ENCODE measurements at regions not wholly inside any gene's neighbourhood (a gene's known extent, or its start where the extent isn't known, plus 50 kb on each side); places are given as distances from the start of the nearest gene placed in this dataset.

DNA sequence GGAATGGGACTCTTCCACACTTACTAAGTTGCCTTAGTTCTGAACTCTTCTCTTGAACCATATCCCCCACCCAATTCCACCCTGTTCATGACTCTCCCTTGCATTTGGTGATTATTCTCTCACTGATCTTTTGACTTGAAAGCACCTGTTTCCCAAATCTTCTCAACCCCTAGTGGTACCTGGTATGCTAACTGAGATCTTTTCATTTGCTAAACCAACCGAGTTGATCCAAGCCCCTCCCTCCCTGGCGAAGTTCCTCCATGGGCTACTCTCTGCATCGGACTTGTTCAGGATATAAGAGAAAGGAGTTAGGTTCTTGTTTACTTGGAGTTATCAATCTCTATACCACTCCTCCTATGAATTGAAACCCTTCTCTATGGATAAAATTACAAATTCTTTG lies 593.5 kb downstream of the BCL11A start:
- no peaks in the 10 kb centered on the region for H3K36me3 Mint-ChIP-seq (ENCODE audit: low read depth)
- intact Hi-C loops (cut with micrococcal nuclease), result no loop called here
- H3K27ac Mint-ChIP-seq, result no peak overlapping the region
- no peak overlapping the region for H3K4me3 Mint-ChIP-seq (ENCODE audit: low read depth)
- DNase-seq (ENCODE audit: low spot score), result no peak
- no peaks in the 10 kb centered on the region for H3K4me1 Mint-ChIP-seq (ENCODE audit: low read depth)
- no peaks in the 10 kb centered on the region for H3K9me3 Mint-ChIP-seq
- no peaks in the 10 kb centered on the region for H3K27me3 Mint-ChIP-seq (ENCODE audit: low read depth)

GRCh38 chr2:59957504-59957903 lies 596.0 kb downstream of the BCL11A start:
- no peaks in the 10 kb centered on the region for H3K4me1 Mint-ChIP-seq (ENCODE audit: low read depth)
- no peak overlapping the region for H3K4me3 Mint-ChIP-seq (ENCODE audit: low read depth)
- no peak overlapping the region for H3K27ac Mint-ChIP-seq
- no peaks in the 10 kb centered on the region for H3K27me3 Mint-ChIP-seq (ENCODE audit: low read depth)
- no peak for DNase-seq (ENCODE audit: low spot score)
- intact Hi-C loops (cut with micrococcal nuclease), result no loop called here
- H3K36me3 Mint-ChIP-seq (ENCODE audit: low read depth), result no peaks in the 10 kb centered on the region
- no peaks in the 10 kb centered on the region for H3K9me3 Mint-ChIP-seq

DNA sequence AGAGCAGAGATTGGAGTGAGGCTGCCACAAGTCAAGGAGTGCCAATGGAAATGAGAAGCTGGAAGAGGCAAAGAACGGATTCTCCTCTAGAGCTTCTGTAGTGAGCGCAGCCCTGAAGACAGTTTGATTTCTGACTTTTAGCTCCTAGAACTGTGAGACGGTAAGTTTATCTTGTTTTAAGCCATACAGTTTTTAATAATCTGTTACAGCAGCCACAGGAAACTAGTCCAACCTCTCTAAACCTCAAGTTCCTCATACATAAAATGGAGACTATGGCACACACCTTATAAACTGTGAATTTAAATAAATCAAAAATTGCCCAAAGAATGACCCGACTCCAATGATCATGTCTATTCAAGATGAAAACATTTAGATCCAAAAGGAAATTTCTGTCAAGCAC lies 596.5 kb downstream of the BCL11A start:
- Mint-ChIP-seq H3K36me3 (ENCODE audit: low read depth) (no peaks in the 10 kb centered on the region), H3K27me3 (ENCODE audit: low read depth) (no peaks in the 10 kb centered on the region), H3K9me3 (no peaks in the 10 kb centered on the region), H3K4me1 (ENCODE audit: low read depth) (no peaks in the 10 kb centered on the region), H3K27ac (no peak overlapping the region), H3K4me3 (ENCODE audit: low read depth) (no peak overlapping the region)
- intact Hi-C loops (cut with micrococcal nuclease), result no loop called here
- no peak for DNase-seq (ENCODE audit: low spot score)

DNA sequence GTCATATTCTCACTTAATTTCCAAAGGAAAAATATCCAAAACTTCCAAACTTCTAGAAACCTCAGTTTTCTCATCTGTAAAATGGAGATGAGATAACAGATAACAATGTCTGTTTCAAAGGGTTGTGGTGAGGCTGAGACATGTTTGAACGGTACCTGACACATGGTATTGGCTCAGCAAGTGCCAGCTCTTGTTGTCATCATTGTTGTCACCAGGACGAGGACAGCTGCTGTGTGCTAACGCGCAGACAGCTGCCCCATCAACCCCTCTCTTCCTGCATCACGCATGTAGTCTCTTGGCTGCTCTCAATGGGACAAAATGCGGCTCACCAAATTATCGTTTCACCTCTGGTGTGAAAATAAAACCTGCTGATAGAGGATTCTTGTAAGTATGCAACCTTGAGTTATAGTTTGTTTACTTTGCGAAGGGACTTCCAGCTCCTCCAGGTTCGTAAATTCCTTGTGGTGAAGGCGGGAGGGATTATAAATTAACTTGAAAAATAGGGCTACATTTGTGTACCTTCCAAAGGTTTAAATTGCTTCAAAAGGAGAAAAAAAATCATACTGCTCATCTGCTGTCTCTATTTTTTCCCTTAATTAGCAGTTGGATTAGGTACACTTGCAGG lies 605.4 kb downstream of the BCL11A start:
- no peak overlapping the region for H3K4me3 Mint-ChIP-seq (ENCODE audit: low read depth)
- no peaks in the 10 kb centered on the region for H3K27me3 Mint-ChIP-seq (ENCODE audit: low read depth)
- no peaks in the 10 kb centered on the region for H3K36me3 Mint-ChIP-seq (ENCODE audit: low read depth)
- H3K4me1 Mint-ChIP-seq (ENCODE audit: low read depth), result no peaks in the 10 kb centered on the region
- no peaks in the 10 kb centered on the region for H3K9me3 Mint-ChIP-seq
- DNase-seq (ENCODE audit: low spot score), result no peak
- intact Hi-C loops (cut with micrococcal nuclease), result no loop called here
- H3K27ac Mint-ChIP-seq, result no peak overlapping the region

- Mint-ChIP-seq H3K4me1 (ENCODE audit: low read depth) (no peaks in the 10 kb centered on the region), H3K27me3 (ENCODE audit: low read depth) (no peaks in the 10 kb centered on the region), H3K36me3 (ENCODE audit: low read depth) (no peaks in the 10 kb centered on the region), H3K9me3 (no peaks in the 10 kb centered on the region), H3K4me3 (ENCODE audit: low read depth) (no peak overlapping the region), H3K27ac (no peak overlapping the region)
- DNase-seq (ENCODE audit: low spot score), result no peak
- intact Hi-C loops (cut with micrococcal nuclease), result no loop called here
These were observed 606.2 kb downstream of the BCL11A start for GRCh38 chr2:59947209-59947608.

DNA sequence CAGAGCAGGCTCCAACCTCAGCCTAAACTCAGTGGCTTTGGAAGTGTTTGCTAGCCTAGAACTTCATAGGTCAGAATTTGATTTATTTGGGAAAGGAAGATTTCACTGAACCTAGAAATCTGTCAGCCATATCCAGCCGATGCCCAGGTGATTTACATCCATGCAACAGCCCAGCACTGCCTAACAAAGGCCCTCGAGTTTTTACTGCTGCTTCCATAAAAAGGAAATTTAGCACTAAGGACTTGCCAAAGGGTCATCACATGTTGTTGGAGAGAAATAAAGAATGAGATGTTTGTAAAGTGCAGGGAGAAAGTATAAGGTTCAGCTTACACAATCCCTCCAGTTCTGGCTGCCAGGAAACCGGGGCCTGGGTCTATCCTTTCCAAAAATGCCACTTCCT lies 614.2 kb downstream of the BCL11A start:
- no peaks in the 10 kb centered on the region for H3K4me1 Mint-ChIP-seq (ENCODE audit: low read depth)
- intact Hi-C loops (cut with micrococcal nuclease), result no loop called here
- no peak overlapping the region for H3K27ac Mint-ChIP-seq
- DNase-seq (ENCODE audit: low spot score), result no peak
- no peaks in the 10 kb centered on the region for H3K27me3 Mint-ChIP-seq (ENCODE audit: low read depth)
- H3K4me3 Mint-ChIP-seq (ENCODE audit: low read depth), result no peak overlapping the region
- H3K9me3 Mint-ChIP-seq, result no peaks in the 10 kb centered on the region
- H3K36me3 Mint-ChIP-seq (ENCODE audit: low read depth), result no peaks in the 10 kb centered on the region

DNA sequence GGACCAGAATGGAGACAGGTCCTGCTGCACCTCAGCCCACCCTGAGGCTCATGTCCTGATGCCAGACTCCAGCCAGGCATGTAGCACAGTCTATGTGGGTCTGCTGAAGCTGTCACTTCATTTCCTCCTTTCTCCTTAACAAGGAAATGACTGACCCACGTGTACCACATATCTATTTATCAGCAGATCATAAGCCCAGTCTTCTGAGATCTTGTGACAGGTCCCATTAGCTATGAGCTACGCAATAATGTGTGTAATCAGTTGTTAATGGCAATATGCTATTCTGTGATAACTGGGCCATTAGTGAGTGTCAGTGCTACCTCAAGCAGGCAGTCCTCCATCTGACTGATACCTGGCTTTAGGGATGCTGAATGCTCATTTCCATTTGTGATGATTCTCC lies 615.3 kb downstream of the BCL11A start:
- no peaks in the 10 kb centered on the region for H3K36me3 Mint-ChIP-seq (ENCODE audit: low read depth)
- no peaks in the 10 kb centered on the region for H3K27me3 Mint-ChIP-seq (ENCODE audit: low read depth)
- H3K4me3 Mint-ChIP-seq (ENCODE audit: low read depth), result no peak overlapping the region
- H3K4me1 Mint-ChIP-seq (ENCODE audit: low read depth), result no peaks in the 10 kb centered on the region
- H3K27ac Mint-ChIP-seq, result no peak overlapping the region
- no peaks in the 10 kb centered on the region for H3K9me3 Mint-ChIP-seq
- DNase-seq (ENCODE audit: low spot score), result no peak
- intact Hi-C loops (cut with micrococcal nuclease), result no loop called here

DNA sequence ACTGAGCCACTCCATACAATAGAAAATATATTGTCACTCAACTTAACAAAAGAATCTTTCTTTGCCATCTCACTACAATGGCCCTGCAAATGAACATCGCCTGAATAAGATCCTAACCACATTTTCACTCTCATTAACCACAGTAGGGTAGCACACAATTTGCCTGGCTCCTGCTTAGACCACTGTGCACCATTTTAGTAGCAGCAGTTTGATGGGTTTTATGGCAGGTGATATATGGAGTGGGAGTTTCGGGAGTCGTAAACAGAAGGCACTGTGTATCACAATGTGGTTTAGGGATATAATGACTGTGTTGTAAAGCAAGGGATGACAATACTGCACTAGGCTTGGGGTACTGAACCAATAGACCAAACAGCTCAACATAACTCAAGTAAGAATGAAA lies 617.4 kb downstream of the BCL11A start:
- intact Hi-C loops (cut with micrococcal nuclease), result no loop called here
- no peak overlapping the region for H3K4me3 Mint-ChIP-seq (ENCODE audit: low read depth)

GRCh38 chr2:59935005-59935404 lies 618.4 kb downstream of the BCL11A start:
- intact Hi-C loops (cut with micrococcal nuclease), result no loop called here
- no peaks in the 10 kb centered on the region for H3K27me3 Mint-ChIP-seq (ENCODE audit: low read depth)
- H3K36me3 Mint-ChIP-seq (ENCODE audit: low read depth), result no peaks in the 10 kb centered on the region
- H3K9me3 Mint-ChIP-seq, result no peaks in the 10 kb centered on the region
- H3K27ac Mint-ChIP-seq, result no peak overlapping the region
- no peaks in the 10 kb centered on the region for H3K4me1 Mint-ChIP-seq (ENCODE audit: low read depth)
- H3K4me3 Mint-ChIP-seq (ENCODE audit: low read depth), result no peak overlapping the region
- DNase-seq (ENCODE audit: low spot score), result no peak

More for the DNA sequence above, 617.4 kb downstream of the BCL11A start:
- Mint-ChIP-seq H3K9me3 (no peaks in the 10 kb centered on the region), H3K36me3 (ENCODE audit: low read depth) (no peaks in the 10 kb centered on the region), H3K27me3 (ENCODE audit: low read depth) (no peaks in the 10 kb centered on the region), H3K27ac (no peak overlapping the region), H3K4me1 (ENCODE audit: low read depth) (no peaks in the 10 kb centered on the region)
- DNase-seq (ENCODE audit: low spot score), result no peak

DNA sequence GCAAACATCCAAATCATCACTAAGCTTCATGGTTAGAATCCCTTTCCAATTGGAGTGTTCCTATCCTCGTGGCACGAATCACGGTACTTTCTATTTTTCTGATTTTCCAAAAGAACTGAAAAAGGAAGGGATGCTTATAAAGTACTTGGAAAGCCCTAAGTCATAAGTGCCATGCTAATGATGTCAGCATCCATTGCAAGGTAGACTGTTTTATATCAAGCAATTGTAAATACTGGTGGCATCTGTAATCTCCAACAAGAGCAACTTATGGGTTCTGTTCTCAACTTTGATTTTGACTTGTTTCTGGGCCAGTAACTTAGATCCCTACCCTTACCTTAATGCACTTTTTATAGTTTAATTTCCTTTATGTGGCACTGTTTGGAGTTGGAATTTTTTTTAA lies 619.5 kb downstream of the BCL11A start:
- DNase-seq (ENCODE audit: low spot score), result no peak
- H3K27me3 Mint-ChIP-seq (ENCODE audit: low read depth), result no peaks in the 10 kb centered on the region
- no peaks in the 10 kb centered on the region for H3K9me3 Mint-ChIP-seq
- H3K4me3 Mint-ChIP-seq (ENCODE audit: low read depth), result no peak overlapping the region
- intact Hi-C loops (cut with micrococcal nuclease), result no loop called here
- no peaks in the 10 kb centered on the region for H3K36me3 Mint-ChIP-seq (ENCODE audit: low read depth)
- H3K4me1 Mint-ChIP-seq (ENCODE audit: low read depth), result no peaks in the 10 kb centered on the region
- no peak overlapping the region for H3K27ac Mint-ChIP-seq

DNA sequence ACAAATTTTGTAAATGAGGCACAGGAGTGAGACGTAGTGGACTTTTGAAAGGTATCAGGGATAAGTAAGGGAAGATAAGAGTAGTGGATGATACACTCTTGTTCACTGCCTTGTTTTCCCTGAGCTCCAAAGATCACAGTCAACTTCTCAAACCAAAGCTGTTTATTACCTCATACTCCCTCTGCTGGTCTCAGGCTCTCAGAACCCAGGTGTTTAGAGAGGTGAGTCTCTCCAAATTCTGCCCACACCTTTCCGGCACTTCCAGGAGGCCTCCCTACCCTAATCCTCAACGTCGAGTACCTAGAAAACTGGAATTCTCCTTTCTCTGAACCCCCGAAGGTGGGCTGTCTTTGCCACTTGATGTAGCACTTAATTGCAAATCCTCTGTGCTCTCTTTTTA lies 621.1 kb downstream of the BCL11A start:
- Mint-ChIP-seq H3K9me3 (no peaks in the 10 kb centered on the region), H3K27ac (no peak overlapping the region), H3K4me1 (ENCODE audit: low read depth) (no peaks in the 10 kb centered on the region), H3K36me3 (ENCODE audit: low read depth) (no peaks in the 10 kb centered on the region), H3K4me3 (ENCODE audit: low read depth) (no peak overlapping the region), H3K27me3 (ENCODE audit: low read depth) (no peaks in the 10 kb centered on the region)
- intact Hi-C loops (cut with micrococcal nuclease), result no loop called here
- no peak for DNase-seq (ENCODE audit: low spot score)

GRCh38 chr2:59930430-59930829 lies 623.0 kb downstream of the BCL11A start:
- no peaks in the 10 kb centered on the region for H3K27me3 Mint-ChIP-seq (ENCODE audit: low read depth)
- no peaks in the 10 kb centered on the region for H3K36me3 Mint-ChIP-seq (ENCODE audit: low read depth)
- H3K27ac Mint-ChIP-seq, result no peak overlapping the region
- intact Hi-C loops (cut with micrococcal nuclease), result no loop called here
- no peak for DNase-seq (ENCODE audit: low spot score)
- no peak overlapping the region for H3K4me3 Mint-ChIP-seq (ENCODE audit: low read depth)
- no peaks in the 10 kb centered on the region for H3K4me1 Mint-ChIP-seq (ENCODE audit: low read depth)
- H3K9me3 Mint-ChIP-seq, result no peaks in the 10 kb centered on the region

- no peaks in the 10 kb centered on the region for H3K4me1 Mint-ChIP-seq (ENCODE audit: low read depth)
- DNase-seq (ENCODE audit: low spot score), result no peak
- intact Hi-C loops (cut with micrococcal nuclease), result no loop called here
- H3K27me3 Mint-ChIP-seq (ENCODE audit: low read depth), result no peaks in the 10 kb centered on the region
- no peak overlapping the region for H3K4me3 Mint-ChIP-seq (ENCODE audit: low read depth)
- no peak overlapping the region for H3K27ac Mint-ChIP-seq
- no peaks in the 10 kb centered on the region for H3K36me3 Mint-ChIP-seq (ENCODE audit: low read depth)
- H3K9me3 Mint-ChIP-seq, result no peaks in the 10 kb centered on the region
These were observed 626.7 kb downstream of the BCL11A start for GRCh38 chr2:59926731-59927130.

DNA sequence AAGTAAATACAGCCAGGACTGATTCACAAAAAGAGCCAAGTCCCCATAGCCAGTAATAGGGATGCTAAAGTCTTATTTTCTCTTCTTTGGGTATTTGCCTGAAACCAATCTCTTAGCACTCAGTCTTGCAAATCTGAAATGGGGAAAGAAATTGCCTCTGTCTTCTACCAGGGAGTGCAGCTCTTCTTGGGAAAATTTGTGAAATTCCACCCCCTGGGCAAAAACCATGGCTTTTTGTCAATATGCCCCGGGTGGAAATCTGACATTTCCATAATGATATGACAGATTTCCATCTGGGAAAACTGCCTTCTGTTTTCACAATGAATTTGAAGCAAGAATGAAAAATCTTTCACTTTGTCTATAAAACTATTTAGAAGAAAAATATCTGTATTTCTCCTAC lies 628.1 kb downstream of the BCL11A start:
- intact Hi-C loops (cut with micrococcal nuclease), result no loop called here
- DNase-seq (ENCODE audit: low spot score), result no peak
- Mint-ChIP-seq H3K4me1 (ENCODE audit: low read depth) (no peaks in the 10 kb centered on the region), H3K27ac (no peak overlapping the region), H3K36me3 (ENCODE audit: low read depth) (no peaks in the 10 kb centered on the region), H3K9me3 (no peaks in the 10 kb centered on the region), H3K4me3 (ENCODE audit: low read depth) (no peak overlapping the region), H3K27me3 (ENCODE audit: low read depth) (no peaks in the 10 kb centered on the region)
